GM12878 (cell line): ENCODE measurements at regions not wholly inside any gene's neighbourhood (a gene's known extent, or its start where the extent isn't known, plus 50 kb on each side); places are given as distances from the start of the nearest gene placed in this dataset.

Experiments
- BHLHE40 ChIP-seq, 2 experiments: fragments of 450-650 bp in 1 of 2; IDR thresholded peaks; 2 replicates each; pipeline ENCODE4 v1.6.1; 2011 to 2017; ENCODE audit warnings: low read depth in 2 of 2, borderline replicate concordance in 1 of 2, improper control_type of control experiment in 1 of 2, low read length in 1 of 2, mild to moderate bottlenecking in 1 of 2
- CEBPZ ChIP-seq: fragments of 150-350 bp; IDR thresholded peaks from 2 replicates; pipeline ENCODE4 v1.6.1; 2016; ENCODE audit warnings: low read depth, low read length
- CHD4 ChIP-seq: fragments of 200-600 bp; sonication (generic); IDR thresholded peaks from 2 replicates; pipeline ENCODE4 v1.6.1; 2016; ENCODE audit warnings: mild to moderate bottlenecking
- CREM ChIP-seq: IDR thresholded peaks from 2 replicates; pipeline ENCODE4 v1.6.1; 2014; ENCODE audit warnings: antibody characterized with exemption, low read depth
- E2F8 ChIP-seq: fragments of 450-650 bp; IDR thresholded peaks from 2 replicates; pipeline ENCODE4 v1.6.1; 2018; ENCODE audit warnings: mild to moderate bottlenecking, low read depth, moderate library complexity; ENCODE audit not compliant: partially characterized antibody
- E4F1 ChIP-seq: fragments of 450-650 bp; IDR thresholded peaks from 2 replicates; pipeline ENCODE4 v1.6.1; 2018; ENCODE audit warnings: borderline replicate concordance, mild to moderate bottlenecking; ENCODE audit not compliant: partially characterized antibody
- EZH2 ChIP-seq: IDR thresholded peaks from 2 replicates; pipeline ENCODE4 v1.6.1; 2012; ENCODE audit warnings: low read depth, mild to moderate bottlenecking, control low read depth, inconsistent platforms, low read length, borderline replicate concordance; ENCODE audit not compliant: control insufficient read depth
- HDGF ChIP-seq: fragments of 450-650 bp; IDR thresholded peaks from 2 replicates; pipeline ENCODE4 v1.6.1; 2016; ENCODE audit warnings: antibody characterized with exemption
- KAT2A ChIP-seq: conservative IDR thresholded peaks from 2 replicates; pipeline ENCODE4 v1.6.1; 2011; ENCODE audit warnings: low read depth, low read length; ENCODE audit not compliant: control insufficient read depth
- MAX ChIP-seq: IDR thresholded peaks from 2 replicates; pipeline ENCODE4 v1.6.1; 2012; ENCODE audit warnings: low read depth, low read length, improper control_type of control experiment
- YBX1 ChIP-seq: fragments of 450-650 bp; IDR thresholded peaks from 2 replicates; pipeline ENCODE4 v1.6.1; 2016; ENCODE audit warnings: antibody characterized with exemption
- ZBTB4 ChIP-seq: fragments of 450-650 bp; formaldehyde crosslinking; IDR thresholded peaks from 2 replicates; pipeline ENCODE4 v1.4.0; 2022; ENCODE audit warnings: mild to moderate bottlenecking, moderate library complexity
- ZZZ3 ChIP-seq: IDR thresholded peaks from 2 replicates; pipeline ENCODE4 v1.6.1; 2011; ENCODE audit warnings: low read depth; ENCODE audit not compliant: control insufficient read depth, insufficient read length
- TF ChIP-seq, protein P1 (sequence below): fragments of 450-650 bp; conservative IDR thresholded peaks from 2 replicates; pipeline ENCODE4 v1.6.1; 2017; ENCODE audit warnings: mild to moderate bottlenecking, moderate library complexity
- TF ChIP-seq, protein P2 (sequence below): IDR thresholded peaks from 2 replicates; pipeline ENCODE4 v1.6.1; 2011; ENCODE audit warnings: low read depth, mild to moderate bottlenecking, low read length, moderate library complexity, borderline replicate concordance; ENCODE audit errors: extremely low read depth

- TF ChIP-seq CEBPZ (no peak), ZZZ3 (no peak), CREM (no peak), E4F1 (no peak), MAX (no peak), HDGF (no peak), CHD4 (no peak), E2F8 (no peak), YBX1 (no peak), EZH2 (no peak), ZBTB4 (CRISPR knock-in tag) (no peak), KAT2A (no peak), BHLHE40 (IDR thresholded peaks at IDR 0.05; ENCODE audit: borderline replicate concordance in 1 of 2, low read depth in 2 of 2, low read length in 1 of 2) (no peak)
- TF ChIP-seq, protein P1, sequence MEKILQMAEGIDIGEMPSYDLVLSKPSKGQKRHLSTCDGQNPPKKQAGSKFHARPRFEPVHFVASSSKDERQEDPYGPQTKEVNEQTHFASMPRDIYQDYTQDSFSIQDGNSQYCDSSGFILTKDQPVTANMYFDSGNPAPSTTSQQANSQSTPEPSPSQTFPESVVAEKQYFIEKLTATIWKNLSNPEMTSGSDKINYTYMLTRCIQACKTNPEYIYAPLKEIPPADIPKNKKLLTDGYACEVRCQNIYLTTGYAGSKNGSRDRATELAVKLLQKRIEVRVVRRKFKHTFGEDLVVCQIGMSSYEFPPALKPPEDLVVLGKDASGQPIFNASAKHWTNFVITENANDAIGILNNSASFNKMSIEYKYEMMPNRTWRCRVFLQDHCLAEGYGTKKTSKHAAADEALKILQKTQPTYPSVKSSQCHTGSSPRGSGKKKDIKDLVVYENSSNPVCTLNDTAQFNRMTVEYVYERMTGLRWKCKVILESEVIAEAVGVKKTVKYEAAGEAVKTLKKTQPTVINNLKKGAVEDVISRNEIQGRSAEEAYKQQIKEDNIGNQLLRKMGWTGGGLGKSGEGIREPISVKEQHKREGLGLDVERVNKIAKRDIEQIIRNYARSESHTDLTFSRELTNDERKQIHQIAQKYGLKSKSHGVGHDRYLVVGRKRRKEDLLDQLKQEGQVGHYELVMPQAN, result no peak
- TF ChIP-seq, protein P2, sequence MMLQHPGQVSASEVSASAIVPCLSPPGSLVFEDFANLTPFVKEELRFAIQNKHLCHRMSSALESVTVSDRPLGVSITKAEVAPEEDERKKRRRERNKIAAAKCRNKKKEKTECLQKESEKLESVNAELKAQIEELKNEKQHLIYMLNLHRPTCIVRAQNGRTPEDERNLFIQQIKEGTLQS, result no peak
Measured at GRCh38 chr9:105127863-105128220, 116.6 kb upstream of the SLC44A1 start (continued).
